ENCODE measurements at regions not wholly inside any gene's neighbourhood (a gene's known extent, or its start where the extent isn't known, plus 50 kb on each side); places are given as distances from the start of the nearest gene placed in this dataset.
A peak's percentile ranks its signal among the peaks of the same experiment; 100 is the strongest.

DNA sequence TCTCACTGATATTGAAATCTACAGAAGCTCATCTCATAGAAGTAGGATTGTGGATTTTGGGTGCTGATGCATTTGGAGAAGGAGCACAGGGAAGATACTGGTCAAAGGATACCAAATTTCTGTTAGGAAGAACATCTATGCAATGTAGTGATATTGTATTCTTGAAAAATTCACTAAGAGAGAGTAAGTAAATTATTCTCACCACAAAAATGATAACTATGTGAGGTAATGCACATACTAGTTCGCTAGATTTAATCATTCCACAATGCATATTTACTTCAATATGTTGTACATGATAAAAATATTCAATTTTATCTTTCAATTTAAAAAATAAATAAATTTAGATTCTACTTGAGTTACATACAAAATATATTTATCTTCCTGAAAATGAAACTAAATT lies 2040.5 kb upstream of the C9orf72 start (continued):
- TF ChIP-seq MAFG (CRISPR knock-in tag; IDR thresholded peaks at IDR 0.05) (no peak), GATAD2A (CRISPR knock-in tag; IDR thresholded peaks at IDR 0.05) (no peak), KAT2B (IDR thresholded peaks at IDR 0.05; ENCODE audit: borderline replicate concordance, low read depth, low read length) (no peak)

DNA sequence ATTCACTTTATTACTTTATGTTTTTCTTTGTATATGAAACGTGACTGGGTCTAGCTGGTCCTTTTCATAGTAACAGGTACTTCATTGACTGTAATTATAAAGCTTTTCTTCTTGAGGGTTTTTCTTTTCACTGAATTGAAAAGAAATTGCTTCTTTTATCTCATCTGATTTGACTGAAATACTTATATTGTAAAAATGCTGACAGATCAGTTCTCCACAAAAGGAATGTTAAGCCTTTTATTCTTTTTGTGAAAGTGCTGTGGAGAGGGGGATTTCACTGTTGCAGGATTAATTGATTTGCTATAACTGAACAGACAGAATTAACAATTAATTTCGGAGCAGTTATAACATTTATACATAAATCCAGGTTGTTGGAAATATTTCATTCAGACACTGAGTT lies 2043.6 kb upstream of the C9orf72 start:
- Histone ChIP-seq H3K4me2 (ENCODE audit: low read depth, low read length) (no peak overlapping the region), H2AFZ (ENCODE audit: low read length) (no peak overlapping the region), H3K4me1 (ENCODE audit: insufficient read depth, low read length) (no peaks in the 10 kb centered on the region), H3K27ac (ENCODE audit: extremely low read length, insufficient read depth, low read length) (no peak overlapping the region), H3K9me3 (ENCODE audit: low read length) (no peaks in the 10 kb centered on the region), H3K9ac (ENCODE audit: insufficient read depth, low read depth, low read length) (no peak overlapping the region), H4K20me1 (ENCODE audit: insufficient read depth, low read length) (no peaks in the 10 kb centered on the region), H3K4me3 (replicated peaks in 1 of 3; ENCODE audit: insufficient read depth in 1 of 3, low read depth in 2 of 3, low read length in 3 of 3) (no peak overlapping the region), H3K79me2 (ENCODE audit: insufficient read depth, low read length) (no peaks in the 10 kb centered on the region), H3K27me3 (ENCODE audit: control insufficient read depth in 1 of 2, insufficient read depth in 2 of 2, low read length in 2 of 2) (no peaks in the 10 kb centered on the region), H3K36me3 (replicated peaks in 1 of 2; ENCODE audit: control insufficient read depth in 1 of 2, insufficient read depth in 2 of 2, low read length in 2 of 2) (no peaks in the 10 kb centered on the region)
- no peak for DNase-seq (ENCODE audit: low spot score)
- FAIRE-seq = no peak
- POLR2A ChIA-PET = no interaction called here
- WGBS (ENCODE audit: low lambda C conversion rate) = 2% methylated on average over 2 of the region's 2 CpGs
- ATAC-seq = no peak
- CTCF ChIA-PET (ENCODE audit: low intra/inter-chr PET ratio, low total read pairs) = no interaction called here
- intact Hi-C loops (cut with micrococcal nuclease; ENCODE audit: unreplicated experiment) = no loop called here
- BruUV-seq (replicated peaks) = no TSS peak
- TF ChIP-seq FOXP1 (IDR thresholded peaks at IDR 0.05) = no peak
- TF ChIP-seq FOXP1 (CRISPR knock-in tag; IDR thresholded peaks at IDR 0.05) = no peak
- no peak for TF ChIP-seq ZNF263 (CRISPR knock-in tag; IDR thresholded peaks at IDR 0.05)
- TF ChIP-seq AHR (CRISPR knock-in tag; IDR thresholded peaks at IDR 0.05) = no peak
- TF ChIP-seq ZBTB34 (CRISPR knock-in tag; IDR thresholded peaks at IDR 0.05) = no peak
- TF ChIP-seq, protein P1, sequence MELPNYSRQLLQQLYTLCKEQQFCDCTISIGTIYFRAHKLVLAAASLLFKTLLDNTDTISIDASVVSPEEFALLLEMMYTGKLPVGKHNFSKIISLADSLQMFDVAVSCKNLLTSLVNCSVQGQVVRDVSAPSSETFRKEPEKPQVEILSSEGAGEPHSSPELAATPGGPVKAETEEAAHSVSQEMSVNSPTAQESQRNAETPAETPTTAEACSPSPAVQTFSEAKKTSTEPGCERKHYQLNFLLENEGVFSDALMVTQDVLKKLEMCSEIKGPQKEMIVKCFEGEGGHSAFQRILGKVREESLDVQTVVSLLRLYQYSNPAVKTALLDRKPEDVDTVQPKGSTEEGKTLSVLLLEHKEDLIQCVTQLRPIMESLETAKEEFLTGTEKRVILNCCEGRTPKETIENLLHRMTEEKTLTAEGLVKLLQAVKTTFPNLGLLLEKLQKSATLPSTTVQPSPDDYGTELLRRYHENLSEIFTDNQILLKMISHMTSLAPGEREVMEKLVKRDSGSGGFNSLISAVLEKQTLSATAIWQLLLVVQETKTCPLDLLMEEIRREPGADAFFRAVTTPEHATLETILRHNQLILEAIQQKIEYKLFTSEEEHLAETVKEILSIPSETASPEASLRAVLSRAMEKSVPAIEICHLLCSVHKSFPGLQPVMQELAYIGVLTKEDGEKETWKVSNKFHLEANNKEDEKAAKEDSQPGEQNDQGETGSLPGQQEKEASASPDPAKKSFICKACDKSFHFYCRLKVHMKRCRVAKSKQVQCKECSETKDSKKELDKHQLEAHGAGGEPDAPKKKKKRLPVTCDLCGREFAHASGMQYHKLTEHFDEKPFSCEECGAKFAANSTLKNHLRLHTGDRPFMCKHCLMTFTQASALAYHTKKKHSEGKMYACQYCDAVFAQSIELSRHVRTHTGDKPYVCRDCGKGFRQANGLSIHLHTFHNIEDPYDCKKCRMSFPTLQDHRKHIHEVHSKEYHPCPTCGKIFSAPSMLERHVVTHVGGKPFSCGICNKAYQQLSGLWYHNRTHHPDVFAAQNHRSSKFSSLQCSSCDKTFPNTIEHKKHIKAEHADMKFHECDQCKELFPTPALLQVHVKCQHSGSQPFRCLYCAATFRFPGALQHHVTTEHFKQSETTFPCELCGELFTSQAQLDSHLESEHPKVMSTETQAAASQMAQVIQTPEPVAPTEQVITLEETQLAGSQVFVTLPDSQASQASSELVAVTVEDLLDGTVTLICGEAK (IDR thresholded peaks at IDR 0.05) = no peak
- TF ChIP-seq, protein P1 (CRISPR knock-in tag; IDR thresholded peaks at IDR 0.05) = no peak
- TF ChIP-seq MAFK (conservative IDR thresholded peaks at IDR 0.05 in 1 of 2, IDR thresholded peaks at IDR 0.05 in 1 of 2; ENCODE audit: low read length in 2 of 2) = peak; percentile 60 to 84
- peak; percentile 62 for TF ChIP-seq MAFF (IDR thresholded peaks at IDR 0.05; ENCODE audit: low read depth, low read length)
- no peak for TF ChIP-seq SNRNP70 (IDR thresholded peaks at IDR 0.05; ENCODE audit: low read depth, low read length)
- in situ Hi-C loops (cut with HindIII; ENCODE audit: extremely low pct_ligation_motif_present, low pct_unique_long_range_greater_than_20kb) = no loop called here
